GM18499 (cell line): ENCODE measurements at regions not wholly inside any gene's neighbourhood (a gene's known extent, or its start where the extent isn't known, plus 50 kb on each side); places are given as distances from the start of the nearest gene placed in this dataset.

Source experiments
- ATAC-seq: cut with Tn5 transposase; IDR thresholded peaks from one replicate; pipeline ENCODE4 v1.9.1; 2021; ENCODE audit warnings: moderate number of reproducible peaks; ENCODE audit not compliant: insufficient read depth, unreplicated experiment

- ATAC-seq: no peak
Observed at GRCh38 chr22:49152939-49153770, 674.5 kb downstream of the BRD1 start.

GRCh38 chr22:49152127-49152938, 675.3 kb downstream of the BRD1 start:
- no peak for ATAC-seq

GRCh38 chr22:49151256-49152126, 676.2 kb downstream of the BRD1 start:
- no peak for ATAC-seq

GRCh38 chr22:49150801-49151221, 676.9 kb downstream of the BRD1 start:
- no peak for ATAC-seq

- ATAC-seq: no peak
Observed at GRCh38 chr22:49149721-49150608, 677.7 kb downstream of the BRD1 start.

- ATAC-seq: no peak
Observed at GRCh38 chr22:49148895-49149418, 678.7 kb downstream of the BRD1 start.

- no peak for ATAC-seq
Observed at GRCh38 chr22:49147617-49148175, 680.0 kb downstream of the BRD1 start.

- no peak for ATAC-seq
Observed at GRCh38 chr22:49147171-49147570, 680.5 kb downstream of the BRD1 start.

- no peak for ATAC-seq
Observed at GRCh38 chr22:49146511-49146910, 681.2 kb downstream of the BRD1 start.

GRCh38 chr22:49143812-49144211, 683.9 kb downstream of the BRD1 start:
- no peak for ATAC-seq

GRCh38 chr22:49142891-49143290, 684.8 kb downstream of the BRD1 start:
- ATAC-seq: no peak

GRCh38 chr22:49142296-49142695, 685.4 kb downstream of the BRD1 start:
- no peak for ATAC-seq

GRCh38 chr22:49141761-49142160, 685.9 kb downstream of the BRD1 start:
- no peak for ATAC-seq

GRCh38 chr22:49140911-49141665, 686.6 kb downstream of the BRD1 start:
- no peak for ATAC-seq

- ATAC-seq: no peak
Observed at GRCh38 chr22:49139492-49140151, 688.1 kb downstream of the BRD1 start.

- no peak for ATAC-seq
Observed at GRCh38 chr22:49138250-49138790, 689.4 kb downstream of the BRD1 start.

- ATAC-seq: no peak
Observed at GRCh38 chr22:49137206-49137840, 690.4 kb downstream of the BRD1 start.
